D341Med (cell line): ENCODE measurements at regions not wholly inside any gene's neighbourhood (a gene's known extent, or its start where the extent isn't known, plus 50 kb on each side); places are given as distances from the start of the nearest gene placed in this dataset.
"Not testable (repeated sequence)": the region's sequence is repeated elsewhere in the genome, so short reads cannot be mapped to it uniquely, and the experiment has no call there.

ENCODE experiments used
- DNase-seq: peaks from one replicate; pipeline ENCODE4 v3.0.0; 2012; ENCODE audit warnings: low spot score

DNA sequence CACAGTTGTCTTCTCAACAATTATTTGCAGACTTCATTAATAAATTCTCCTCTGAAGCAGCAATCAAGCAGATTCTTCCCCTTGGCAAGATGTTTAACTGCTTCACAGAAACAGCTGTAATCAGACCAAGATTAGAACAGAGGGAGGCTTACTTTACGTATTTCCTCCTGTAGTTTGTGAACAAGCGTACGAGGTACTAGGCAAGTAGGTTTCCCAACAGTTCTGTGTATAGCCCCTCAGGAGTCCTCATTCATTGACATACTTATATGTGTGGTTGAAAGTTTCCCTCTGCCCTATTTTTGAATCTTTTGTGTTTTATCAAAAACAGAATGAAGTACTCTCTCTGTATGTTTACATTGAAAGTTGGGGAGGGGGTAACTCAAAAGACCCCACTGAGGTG lies 128.0 kb downstream of the SPATA31D1 start:
- no peak for DNase-seq

DNA sequence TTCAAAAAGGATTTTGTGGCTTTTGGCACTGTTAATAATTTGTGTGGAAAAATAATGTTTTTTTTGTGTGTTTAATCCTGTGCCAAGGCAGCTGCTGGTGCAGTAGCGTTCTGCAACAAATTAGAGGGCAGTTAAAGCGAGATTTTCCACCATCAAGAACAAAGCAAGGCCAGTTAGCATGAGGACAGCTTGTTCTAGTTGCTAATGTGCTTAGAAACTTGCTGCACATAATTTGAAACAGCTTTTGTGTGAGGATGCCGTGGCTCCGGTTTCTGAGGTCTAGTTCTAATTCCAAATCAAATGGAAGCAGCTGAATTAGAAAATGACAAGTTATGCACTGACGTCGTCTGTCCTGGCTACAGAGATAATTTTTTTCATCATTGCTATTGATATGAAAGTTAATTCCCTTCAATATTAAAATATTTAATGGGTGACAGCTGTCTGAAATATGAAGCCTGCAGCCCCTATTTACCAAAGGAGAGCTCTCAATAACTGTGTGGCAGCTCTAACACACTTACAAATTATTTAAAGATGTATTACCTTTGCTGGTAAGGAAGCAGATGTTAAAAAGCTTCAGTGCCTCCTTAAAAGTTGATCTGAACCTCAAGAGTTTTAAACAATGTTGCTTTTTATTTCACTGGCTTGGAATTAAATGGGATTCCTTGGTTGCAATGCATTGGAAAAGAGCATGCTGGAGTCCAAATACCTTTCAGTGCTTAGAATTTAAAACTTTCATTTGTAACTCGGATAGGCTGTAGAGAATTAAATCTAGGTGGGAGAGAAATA lies 128.6 kb downstream of the SPATA31D1 start:
- no peak for DNase-seq

DNA sequence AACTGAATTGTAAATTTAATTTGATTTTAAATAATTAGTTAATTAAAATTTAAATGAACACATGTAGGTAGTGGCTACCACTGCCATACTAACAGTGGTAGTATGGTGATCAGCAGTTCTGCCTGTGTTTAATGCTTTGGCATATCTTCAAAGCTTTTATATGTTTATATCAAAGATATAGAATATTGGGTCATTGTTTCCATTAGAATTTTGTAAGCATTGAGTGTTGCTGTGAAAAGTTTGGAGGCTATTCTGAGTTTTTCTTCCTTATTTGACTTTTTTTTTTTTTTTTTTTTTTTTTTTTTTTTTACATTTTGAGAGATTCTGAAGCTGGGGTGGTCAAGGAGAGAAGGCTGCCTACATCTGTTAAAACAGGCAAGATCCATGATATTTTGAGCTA lies 134.2 kb downstream of the SPATA31D1 start:
- DNase-seq, result no peak

DNA sequence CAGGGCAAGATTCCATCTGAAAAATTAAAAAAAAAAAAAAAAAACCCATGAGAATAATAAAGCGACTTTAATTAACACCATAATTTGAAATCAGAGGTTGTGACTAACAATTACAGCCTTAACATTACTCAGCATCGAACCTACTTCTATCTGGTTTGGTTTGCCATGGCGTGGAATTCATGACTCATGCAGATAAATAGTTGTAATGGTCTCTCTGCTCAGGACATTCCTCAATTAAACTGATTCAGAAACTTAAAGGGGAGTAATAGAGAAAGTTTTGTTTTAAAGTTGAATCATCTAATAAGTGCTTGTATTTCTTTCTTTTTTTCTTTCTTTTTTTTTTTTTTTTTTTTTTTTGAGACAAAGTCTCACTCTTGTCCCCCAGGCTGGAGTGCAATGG lies 135.5 kb downstream of the SPATA31D1 start:
- DNase-seq, result no peak

DNA sequence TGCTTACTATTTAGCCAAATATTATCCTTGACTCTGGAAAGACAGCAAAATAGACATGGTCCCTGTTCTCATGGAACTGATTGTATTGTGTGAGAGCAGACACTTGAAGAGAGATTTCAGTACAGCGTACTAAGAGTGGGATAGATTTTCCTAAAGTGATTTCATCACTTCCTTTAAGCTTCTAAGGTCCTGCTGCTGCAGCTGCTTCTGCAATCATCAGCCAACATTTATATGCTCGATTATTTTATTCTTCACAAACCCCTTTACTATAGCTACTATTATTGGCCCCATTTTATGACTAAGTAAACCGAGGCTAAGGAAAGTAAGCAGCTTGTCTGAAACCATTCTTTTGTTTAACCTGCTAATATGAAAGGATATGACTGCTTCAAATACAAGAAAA lies 137.7 kb downstream of the SPATA31D1 start:
- no peak for DNase-seq

DNA sequence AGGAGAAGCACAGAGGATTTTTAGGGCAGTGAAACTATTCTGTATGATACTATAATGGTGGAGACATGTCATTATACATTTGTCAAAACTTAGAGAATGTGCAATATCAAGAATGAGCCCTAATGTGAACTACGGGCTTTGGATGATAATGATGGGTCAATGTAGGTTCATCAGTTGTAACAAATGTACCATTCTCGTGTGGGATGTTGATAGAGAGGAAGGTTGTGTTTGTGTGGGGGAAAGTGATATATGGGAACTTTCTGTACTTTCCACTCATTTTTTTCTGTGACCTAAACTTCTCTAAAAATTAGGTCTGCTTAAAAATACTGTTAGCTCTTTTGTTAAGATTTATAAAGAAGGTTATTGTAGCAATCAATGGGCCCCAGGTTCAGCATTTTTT lies 138.9 kb downstream of the SPATA31D1 start:
- DNase-seq, result no peak

DNA sequence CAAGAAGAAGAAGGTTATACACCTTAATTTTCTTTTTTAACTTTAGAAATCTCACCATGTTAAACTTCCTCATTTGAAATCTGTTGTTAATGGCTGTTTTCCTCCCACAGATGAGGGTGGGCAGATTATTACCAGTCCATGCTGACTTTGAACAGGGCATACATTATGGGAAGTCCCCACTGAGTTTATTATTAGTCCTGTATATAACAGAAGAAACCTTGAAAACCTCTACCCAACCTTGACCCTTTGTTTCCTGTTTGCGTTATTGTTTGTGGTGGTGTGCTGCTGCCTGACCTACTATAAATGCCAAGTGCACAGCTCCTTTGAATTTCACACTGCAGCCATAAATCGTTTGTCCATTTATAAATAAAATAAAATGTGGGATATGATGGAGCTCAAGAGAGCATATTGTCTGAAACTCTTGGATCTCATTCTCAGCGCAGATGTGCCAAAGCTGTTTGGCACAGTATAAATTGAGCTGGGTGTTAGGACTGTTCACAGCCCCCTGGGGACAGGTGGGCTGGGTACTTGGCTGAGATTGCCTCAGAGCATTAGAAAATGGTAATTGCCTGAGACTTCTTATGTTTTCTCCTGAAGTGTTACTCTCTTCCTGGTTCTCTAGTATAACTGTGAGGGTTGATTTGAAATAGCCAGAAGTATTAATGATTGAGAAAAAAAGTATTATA lies 139.6 kb downstream of the SPATA31D1 start:
- no peak for DNase-seq

DNA sequence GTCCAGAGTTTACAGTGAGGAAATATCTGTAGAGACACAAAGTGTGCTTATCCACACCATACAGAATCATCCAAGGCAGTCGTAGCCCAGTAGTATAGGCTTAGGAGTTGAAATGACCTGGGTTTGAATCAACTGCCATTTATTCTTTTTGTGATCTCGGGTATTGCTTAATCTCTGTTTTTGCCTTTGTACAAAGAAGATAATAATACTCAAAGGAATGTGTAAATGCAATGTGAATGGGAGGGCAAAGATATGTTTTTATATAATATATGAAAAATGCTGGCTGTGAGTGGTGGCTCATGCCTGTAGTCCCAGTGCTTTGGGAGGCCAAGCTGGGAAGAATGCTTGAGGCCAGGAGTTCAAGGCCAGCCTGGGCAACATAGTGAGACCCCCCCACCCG lies 141.1 kb downstream of the SPATA31D1 start:
- no peak for DNase-seq

DNA sequence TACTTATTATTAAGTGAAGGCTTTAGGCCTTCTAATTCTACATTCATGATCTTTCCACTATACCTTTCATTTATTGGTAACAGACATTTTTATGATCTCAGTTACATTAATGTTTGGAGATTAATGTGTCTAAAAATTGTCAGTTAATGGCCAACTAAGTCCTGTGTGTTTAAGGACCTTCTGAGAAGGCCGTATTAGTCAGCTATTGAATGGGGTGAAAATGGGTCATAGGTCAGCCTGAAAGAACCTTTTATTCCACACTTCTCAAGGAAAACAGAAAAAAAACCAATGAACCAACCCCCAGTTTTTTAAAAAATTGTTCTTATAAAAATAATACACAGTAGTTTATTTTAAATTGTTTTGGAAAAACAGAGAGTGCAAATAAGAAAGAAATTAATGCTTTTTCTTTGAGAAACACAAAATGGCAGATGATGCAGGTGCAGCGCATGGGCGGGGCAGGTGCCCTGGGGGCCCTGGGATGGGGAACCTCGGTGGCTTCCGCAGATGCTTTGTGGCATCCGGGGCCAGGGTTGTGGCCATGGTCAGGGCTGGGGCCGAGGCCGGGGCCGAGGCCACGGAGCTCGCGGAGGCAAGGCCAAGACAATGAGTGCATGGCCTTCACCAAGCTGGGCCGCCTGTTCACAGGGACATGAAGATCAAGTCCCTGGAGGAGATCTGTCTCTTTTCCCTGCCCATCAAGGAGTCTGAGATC lies 141.9 kb downstream of the SPATA31D1 start:
- DNase-seq, result no peak

DNA sequence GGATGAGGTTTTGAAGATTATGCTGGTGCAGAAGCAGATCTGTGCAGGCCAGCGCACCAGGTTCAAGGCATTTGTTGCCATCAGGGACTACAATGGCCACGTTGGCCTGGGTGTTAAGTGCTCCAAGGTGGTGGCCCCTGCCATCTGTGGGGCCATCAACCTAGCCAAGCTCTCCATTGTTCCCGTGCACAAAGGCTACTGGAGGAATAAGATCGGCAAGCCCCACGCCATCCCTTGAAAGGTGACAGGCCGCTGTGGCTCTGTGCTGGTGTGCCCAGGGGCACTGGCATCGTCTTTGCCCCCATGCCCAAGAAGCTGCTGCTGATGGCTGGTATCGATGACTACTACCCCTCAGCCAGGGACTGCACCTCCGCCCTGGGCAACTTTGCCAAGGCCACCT lies 142.5 kb downstream of the SPATA31D1 start:
- DNase-seq, result no peak

DNA sequence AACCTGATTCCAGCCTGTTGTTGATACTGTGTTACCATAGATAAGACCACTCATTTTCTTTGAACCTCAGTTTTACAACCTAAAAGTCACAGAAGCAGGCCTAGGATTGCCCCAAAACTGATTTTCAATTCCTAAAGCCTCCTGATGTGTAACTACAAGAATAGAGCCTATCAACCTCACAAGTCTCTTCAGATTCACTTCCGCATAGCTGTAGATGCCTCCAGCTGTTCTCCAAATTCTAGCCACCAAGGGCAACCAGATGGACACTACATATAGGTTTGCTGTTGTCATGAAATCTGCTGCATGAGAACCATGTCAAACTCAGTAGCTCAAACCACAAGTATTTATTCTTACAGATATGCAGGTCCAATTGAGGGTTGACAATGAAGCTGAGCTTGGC lies 143.5 kb downstream of the SPATA31D1 start:
- DNase-seq, result no peak

DNA sequence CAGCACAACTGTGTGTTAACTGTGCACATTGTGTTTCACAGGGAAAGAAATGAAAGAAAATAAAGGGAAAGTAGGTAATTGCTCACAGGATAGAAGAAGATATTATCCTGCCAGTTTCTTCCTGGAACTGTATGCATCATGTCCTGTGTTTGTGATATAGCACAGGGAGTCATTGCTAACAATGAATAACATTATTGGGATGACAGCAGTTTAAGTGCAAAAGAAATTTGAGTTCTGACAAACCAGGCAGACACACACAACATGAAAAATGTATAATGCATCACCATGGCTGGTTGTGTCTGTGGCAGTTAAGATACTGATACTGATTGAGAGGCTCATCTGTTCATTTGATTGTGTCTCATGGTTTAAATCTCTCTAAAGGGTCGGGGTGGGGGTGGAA lies 145.4 kb downstream of the SPATA31D1 start:
- no peak for DNase-seq

DNA sequence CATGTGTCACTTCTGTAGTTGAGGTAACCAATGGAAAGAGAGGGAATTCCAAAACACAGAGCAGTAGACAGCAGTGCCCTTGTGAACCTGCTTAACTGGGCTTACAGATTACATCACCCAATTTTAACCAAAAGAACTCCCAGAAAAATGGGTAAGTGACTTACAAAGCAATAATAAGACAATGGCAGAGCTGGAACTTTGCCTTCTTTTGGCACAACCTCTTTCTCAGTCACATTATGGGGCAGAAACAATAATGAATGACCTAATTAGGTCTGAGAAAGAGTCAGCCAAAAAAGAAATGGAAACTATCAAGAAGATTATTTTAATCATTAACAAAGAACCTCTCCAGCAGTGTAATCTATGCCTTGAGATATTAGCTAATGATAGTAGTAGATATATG lies 146.5 kb downstream of the SPATA31D1 start:
- DNase-seq, result no peak

DNA sequence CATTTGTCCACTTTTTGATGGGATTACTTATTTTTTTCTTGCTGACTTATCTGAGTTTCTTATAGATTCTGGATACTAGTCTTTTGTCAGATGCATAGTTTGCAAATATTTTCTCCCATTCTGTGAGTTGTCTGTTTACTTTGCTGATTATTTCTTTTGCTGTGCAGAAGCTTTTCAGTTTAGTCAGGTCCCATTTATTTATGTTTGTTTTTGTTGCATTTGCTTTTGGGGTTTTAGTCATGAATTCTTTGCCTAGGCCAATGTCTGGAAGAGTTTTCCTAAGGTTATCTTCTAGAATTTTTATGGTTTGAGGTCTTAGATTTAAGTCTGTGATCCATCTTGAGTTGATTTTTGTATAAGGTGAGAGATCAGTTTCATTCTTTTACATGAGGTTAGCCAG lies 149.5 kb downstream of the SPATA31D1 start:
- DNase-seq, result not testable (repeated sequence)

DNA sequence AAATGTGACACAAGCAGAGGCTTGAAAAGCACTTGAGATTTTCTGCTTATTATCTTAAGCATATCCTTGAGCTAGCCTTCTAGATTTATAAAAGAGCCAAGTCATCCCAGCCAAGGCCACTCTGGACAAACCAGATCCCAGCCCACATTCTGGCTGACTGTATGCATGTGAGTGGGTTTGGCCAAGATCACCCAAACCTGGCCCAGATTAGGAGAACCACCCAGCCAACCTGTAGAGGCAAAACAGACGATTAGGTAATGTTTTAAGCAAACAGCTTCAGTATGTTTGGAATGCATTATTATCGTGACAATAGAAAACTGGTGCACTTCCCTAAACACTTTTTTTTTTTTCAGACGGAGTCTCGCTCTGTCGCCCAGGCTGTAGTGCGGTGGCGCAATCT lies 151.9 kb downstream of the SPATA31D1 start:
- DNase-seq, result no peak

DNA sequence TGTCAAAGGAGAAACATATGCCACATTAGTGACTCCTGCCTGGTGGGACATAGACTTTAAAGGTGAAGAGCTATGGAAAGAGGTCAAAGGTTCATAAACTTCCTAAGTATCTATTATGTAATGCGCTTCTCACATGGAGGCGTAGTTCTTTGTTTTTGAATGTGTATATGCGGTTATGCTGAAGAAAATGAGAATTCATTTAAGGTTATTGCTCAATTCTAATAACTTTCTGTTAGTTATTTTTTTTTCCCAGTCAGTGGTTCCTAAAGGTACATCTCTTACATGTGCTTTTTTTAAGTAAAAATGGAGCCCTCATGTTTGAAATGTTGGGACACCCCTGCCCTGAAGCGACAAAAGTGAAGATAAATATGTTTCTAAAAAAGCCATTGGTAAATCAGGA lies 156.2 kb downstream of the SPATA31D1 start:
- DNase-seq, result no peak

DNA sequence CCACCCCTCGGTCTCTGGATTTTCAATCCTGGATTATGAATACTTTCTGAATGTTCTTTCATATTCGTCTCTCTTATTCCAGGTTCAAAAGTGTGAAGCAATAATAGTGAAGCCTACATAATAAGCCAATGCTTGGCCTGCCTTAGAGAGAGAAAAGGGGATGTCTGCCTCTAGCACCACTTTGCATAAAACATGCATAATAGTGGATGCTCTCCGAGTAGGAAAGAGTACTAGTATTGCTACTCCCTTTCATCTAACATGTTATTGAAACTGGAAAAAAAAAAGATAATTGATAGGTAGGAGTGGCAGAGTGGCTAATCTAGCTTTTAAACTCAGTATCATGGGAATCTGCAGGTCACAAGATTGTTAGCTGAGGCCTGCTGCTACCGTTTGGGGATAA lies 158.1 kb downstream of the SPATA31D1 start:
- DNase-seq, result no peak

DNA sequence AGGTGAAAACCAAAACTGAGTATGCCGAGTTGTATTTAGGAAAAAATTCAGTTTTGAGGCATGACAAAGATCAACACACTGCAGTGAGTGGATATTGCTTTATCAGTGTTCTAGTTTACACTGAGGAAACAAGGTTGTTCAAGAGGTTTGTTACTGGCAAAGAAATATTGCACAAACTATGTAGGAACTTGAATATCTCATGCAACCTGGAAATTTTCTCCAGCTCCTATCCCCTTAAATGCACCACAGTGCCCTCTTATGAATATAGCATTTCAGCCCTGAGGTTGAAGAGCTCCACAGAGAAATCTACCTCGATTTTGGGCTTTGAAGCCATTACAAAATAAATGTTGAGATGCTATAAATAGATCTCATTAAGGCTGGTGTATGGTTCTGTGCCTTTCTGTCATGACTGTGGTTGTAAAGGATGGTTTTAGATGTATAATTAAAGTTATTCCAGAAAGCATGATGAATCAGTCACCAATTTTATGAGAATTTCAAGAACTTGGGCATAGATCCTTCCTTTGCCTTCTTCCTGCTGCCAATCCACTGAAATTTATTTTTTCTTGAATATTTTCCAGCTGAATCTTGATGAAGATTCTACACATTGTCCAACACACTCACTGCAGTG lies 159.3 kb downstream of the SPATA31D1 start:
- DNase-seq, result no peak

DNA sequence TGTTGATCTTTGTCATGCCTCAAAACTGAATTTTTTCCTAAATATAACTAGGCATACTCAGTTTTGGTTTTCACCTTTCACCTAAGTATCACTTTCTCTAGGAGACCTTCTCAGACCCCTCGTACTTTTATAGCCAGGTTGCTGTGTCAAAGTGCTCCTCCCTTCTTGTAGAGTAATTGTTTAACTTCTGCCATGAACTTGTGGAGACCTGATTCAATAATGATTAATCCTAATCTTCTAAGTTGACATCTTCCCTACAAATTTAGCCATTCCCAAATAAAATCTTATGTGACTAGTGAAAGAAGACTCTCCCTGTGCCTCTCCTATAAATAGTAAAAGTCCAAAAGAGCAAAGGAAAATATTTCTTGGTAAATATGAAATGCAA lies 159.8 kb downstream of the SPATA31D1 start:
- no peak for DNase-seq

DNA sequence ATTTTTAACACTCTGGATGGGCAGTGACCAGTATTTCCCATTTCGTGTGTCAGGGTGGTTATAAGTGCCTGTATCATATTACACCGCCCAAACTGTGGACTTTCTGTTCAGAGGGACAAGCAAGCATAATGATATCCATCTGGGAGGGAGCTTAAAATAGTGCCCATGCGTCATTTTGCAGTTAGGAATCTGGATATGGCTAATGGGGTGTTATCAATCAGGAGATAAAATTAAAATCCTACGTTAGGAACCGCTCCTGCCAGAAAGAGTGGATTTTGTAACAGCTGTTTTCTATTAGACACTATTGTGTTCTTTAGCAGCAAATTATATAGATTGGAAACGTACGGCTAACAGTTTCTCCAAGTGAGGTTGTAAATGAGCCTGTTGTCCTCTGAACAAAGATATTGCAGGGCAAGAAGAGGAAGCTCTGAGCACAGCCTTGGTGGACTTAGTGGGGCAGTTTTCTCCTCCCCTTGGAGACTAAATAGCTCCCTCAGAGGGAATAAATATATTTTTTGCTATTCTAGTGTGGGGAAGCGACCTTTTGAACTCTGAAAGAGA lies 160.4 kb downstream of the SPATA31D1 start:
- DNase-seq, result no peak

DNA sequence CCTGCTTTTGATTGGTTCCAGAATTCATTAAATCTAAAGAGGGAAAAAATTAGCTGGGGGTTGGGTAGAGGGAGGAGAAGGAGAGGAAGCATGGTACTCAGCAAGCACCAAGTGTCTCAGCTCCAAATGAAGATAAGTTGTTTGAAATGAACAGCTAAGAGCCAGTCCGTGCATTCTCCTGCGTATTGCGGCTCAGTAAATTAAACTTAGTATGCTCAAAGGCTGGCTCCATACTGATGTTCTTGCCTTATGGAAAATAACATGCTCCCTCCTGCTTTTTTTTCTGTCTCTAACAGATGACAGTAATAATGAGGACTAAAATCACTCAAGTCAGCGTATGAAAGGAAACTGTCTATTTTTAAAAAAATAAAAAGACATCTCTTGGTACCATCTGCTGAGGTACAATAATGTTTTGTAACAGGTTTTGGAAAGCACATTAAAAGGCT lies 161.0 kb downstream of the SPATA31D1 start:
- DNase-seq, result no peak

DNA sequence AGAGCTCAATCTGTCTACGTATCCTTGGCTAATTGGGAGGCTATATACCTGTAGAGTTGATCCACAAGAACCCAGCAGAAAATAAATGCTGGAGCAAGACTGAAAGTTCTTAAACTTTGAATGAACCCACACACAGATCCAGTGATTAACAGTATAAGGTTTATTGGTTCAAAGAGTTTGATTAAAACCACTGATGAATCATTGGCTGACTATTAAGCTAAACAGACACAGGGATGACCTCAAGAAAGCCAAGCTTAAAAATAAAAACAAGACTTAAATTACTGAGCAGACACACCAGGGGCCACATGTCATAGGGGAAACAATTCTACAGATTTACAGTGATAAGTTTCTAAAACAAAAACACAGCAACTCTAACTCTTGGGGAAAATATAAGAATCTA lies 163.6 kb downstream of the SPATA31D1 start:
- no peak for DNase-seq
